ENCODE measurements at regions not wholly inside any gene's neighbourhood (a gene's known extent, or its start where the extent isn't known, plus 50 kb on each side); places are given as distances from the start of the nearest gene placed in this dataset.

GRCh38 chr9:78578072-78578471, 281.1 kb downstream of the PSAT1 start:
- no peak for TF ChIP-seq CTCF (IDR thresholded peaks at IDR 0.05)
- TF ChIP-seq POLR2AphosphoS5 (IDR thresholded peaks at IDR 0.05): peak in 1 of 3 donors; percentile 53
- TF ChIP-seq POLR2A (IDR thresholded peaks at IDR 0.05): no peak

Data from breast epithelium (tissue), 3 donors.